Effector memory CD8-positive, alpha-beta T cell (primary cell): ENCODE measurements at regions not wholly inside any gene's neighbourhood (a gene's known extent, or its start where the extent isn't known, plus 50 kb on each side); places are given as distances from the start of the nearest gene placed in this dataset.
A peak's percentile ranks its signal among the peaks of the same experiment; 100 is the strongest.

Experiments used
- ATAC-seq: fragments of 150-1000 bp; cut with Tn5 transposase; replicated peaks from 2 replicates; pipeline ENCODE4 v1.10.0; 2021; ENCODE audit warnings: mild to moderate bottlenecking, moderate library complexity
- DNase-seq, 3 experiments: peaks; one replicate each; pipeline ENCODE4 v3.0.0; 2021
- H3K27ac Mint-ChIP-seq, 2 donors: one replicate each; pipeline ENCODE4 v1.8.0; 2022; ENCODE audit warnings: mild to moderate bottlenecking in 2 of 2, mixed read lengths in 2 of 2, moderate library complexity in 2 of 2
- H3K27me3 Mint-ChIP-seq, 2 donors: one replicate each; pipeline ENCODE4 v1.8.0; 2022; ENCODE audit warnings: mixed read lengths in 2 of 2
- H3K36me3 Mint-ChIP-seq: one replicate; pipeline ENCODE4 v1.8.0; 2022; ENCODE audit warnings: mild to moderate bottlenecking, moderate library complexity, mixed read lengths; ENCODE audit not compliant: insufficient read depth
- H3K4me1 Mint-ChIP-seq, 2 donors: one replicate each; pipeline ENCODE4 v1.8.0; 2022; ENCODE audit warnings: low read depth in 2 of 2, mixed read lengths in 2 of 2
- H3K4me3 Mint-ChIP-seq, 2 donors: one replicate each; pipeline ENCODE4 v1.8.0; 2022; ENCODE audit warnings: mild to moderate bottlenecking in 2 of 2, mixed read lengths in 2 of 2, moderate library complexity in 2 of 2
- H3K9me3 Mint-ChIP-seq, 2 donors: one replicate each; pipeline ENCODE4 v1.8.0; 2022; ENCODE audit warnings: mixed read lengths in 2 of 2

DNA sequence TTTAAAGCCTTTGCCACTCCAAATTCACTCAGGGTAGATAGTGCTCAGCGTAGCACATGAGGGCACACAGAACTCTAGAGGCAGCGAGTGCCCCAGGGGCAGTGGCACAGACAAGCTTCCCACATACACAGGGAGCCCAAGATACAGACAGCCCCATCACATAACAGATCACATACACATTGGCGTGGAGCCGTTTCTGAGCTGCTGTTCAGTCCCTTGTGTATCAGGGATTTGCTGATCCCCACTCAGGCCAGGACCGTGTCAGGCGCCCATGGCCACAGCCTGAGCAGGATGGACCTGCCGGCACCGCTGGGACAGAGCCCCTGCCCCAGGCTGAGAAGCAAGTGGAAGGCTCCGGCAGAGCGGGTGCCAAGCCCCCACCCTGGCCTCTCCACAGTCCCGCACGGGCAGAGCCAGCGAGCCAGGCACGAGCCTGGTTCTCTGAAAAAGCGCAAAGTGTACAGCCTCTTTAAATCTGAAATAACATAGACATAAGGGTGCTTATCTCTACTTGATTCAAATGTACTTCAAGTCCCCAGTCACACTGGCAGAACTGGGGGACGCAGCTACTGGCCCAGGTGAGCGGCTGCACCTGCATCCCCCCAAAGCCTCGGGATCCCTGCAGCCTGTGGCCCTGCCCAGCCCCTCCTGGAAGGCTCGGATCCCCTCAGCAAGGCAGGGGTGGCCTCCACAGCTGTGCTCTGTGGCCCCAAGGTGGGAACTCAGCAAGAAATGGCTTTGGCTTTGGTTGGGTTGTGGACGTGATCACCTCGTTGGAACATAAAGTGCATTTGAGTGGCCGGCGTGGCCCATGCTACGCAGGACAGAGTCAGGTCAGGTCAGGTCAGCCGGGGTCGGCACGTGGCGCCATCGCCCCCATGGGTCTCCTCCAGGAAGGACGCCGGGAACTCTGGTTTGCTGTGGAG lies 231.3 kb downstream of the ERMARD start:
- Mint-ChIP-seq H3K4me3 (no peak overlapping the region), H3K9me3 (no peaks in the 10 kb centered on the region), H3K27ac (no peak overlapping the region), H3K36me3 (peaks cover 3% of the 10 kb centered on the region), H3K27me3 (peaks cover 8 to 21% of the 10 kb centered on the region in 2 donors), H3K4me1 (no peaks in the 10 kb centered on the region)
- ATAC-seq (no peak), DNase-seq (no peak)

DNA sequence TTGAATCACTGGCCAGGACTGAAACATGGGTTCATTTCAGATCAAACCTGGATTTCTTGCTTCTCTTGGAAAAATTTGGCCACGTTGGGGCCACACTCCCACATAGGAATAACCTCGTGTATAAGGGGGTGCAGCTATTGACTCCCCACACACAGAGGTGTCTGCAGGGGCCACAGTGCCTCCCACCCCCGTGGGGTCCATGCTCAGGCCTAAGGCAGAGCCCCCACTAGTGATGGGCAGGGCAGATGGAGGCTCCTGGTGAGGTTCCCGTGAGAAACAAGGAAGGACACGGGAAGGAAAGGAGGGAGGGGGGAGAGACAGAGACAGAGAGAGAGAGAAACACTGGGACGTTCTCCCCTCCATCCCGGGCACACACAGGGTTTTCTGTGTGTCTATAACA lies 230.5 kb downstream of the ERMARD start:
- H3K4me3 Mint-ChIP-seq: no peak overlapping the region
- peaks cover 3% of the 10 kb centered on the region for H3K36me3 Mint-ChIP-seq
- ATAC-seq (no peak), DNase-seq (no peak)
- peaks cover 15 to 29% of the 10 kb centered on the region in 2 donors for H3K27me3 Mint-ChIP-seq
- peaks cover 0 to 2% of the 10 kb centered on the region in 2 donors for H3K4me1 Mint-ChIP-seq
- no peak overlapping the region for H3K27ac Mint-ChIP-seq
- H3K9me3 Mint-ChIP-seq: no peaks in the 10 kb centered on the region

DNA sequence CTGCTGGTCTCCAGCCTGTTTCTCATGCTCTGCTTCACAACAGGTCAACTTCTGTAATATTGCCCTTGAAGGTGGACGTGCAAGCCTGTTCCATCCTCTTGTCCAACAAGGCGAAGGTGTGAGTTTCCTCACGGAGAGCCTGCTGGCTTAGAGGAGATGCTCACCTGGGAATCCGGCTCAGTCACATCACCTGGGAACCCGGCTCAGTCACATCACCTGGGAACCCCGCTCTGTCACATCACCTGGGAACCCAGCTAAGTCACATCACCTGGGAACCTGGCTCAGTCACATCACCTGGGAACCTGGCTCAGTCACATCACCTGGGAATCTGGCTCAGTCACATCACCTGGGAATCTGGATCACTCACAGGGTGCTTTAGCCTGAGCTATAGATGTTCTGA lies 230.1 kb downstream of the ERMARD start:
- DNase-seq (no peak), ATAC-seq (no peak)
- H3K27ac Mint-ChIP-seq: no peak overlapping the region
- H3K9me3 Mint-ChIP-seq: no peaks in the 10 kb centered on the region
- no peak overlapping the region for H3K4me3 Mint-ChIP-seq
- peaks cover 3 to 4% of the 10 kb centered on the region in 2 donors for H3K4me1 Mint-ChIP-seq
- H3K27me3 Mint-ChIP-seq: peaks cover 19 to 33% of the 10 kb centered on the region in 2 donors
- H3K36me3 Mint-ChIP-seq: peaks cover 3% of the 10 kb centered on the region

- Mint-ChIP-seq H3K27me3 (peaks cover 19 to 38% of the 10 kb centered on the region in 2 donors), H3K36me3 (peaks cover 3% of the 10 kb centered on the region), H3K4me1 (peaks cover 3 to 4% of the 10 kb centered on the region in 2 donors), H3K4me3 (no peak overlapping the region), H3K9me3 (no peaks in the 10 kb centered on the region), H3K27ac (no peak overlapping the region)
- no peak for DNase-seq
- no peak for ATAC-seq
These were observed 229.5 kb downstream of the ERMARD start for GRCh38 chr6:169980826-169981450.

GRCh38 chr6:169979873-169980432 lies 228.5 kb downstream of the ERMARD start:
- Mint-ChIP-seq H3K27me3 (peaks cover 19 to 32% of the 10 kb centered on the region in 2 donors), H3K36me3 (peaks cover 3% of the 10 kb centered on the region), H3K4me1 (peaks cover 3 to 4% of the 10 kb centered on the region in 2 donors), H3K4me3 (no peak overlapping the region), H3K27ac (no peak overlapping the region), H3K9me3 (no peaks in the 10 kb centered on the region)
- ATAC-seq (no peak), DNase-seq (no peak)

- Mint-ChIP-seq H3K27ac (no peak overlapping the region), H3K27me3 (peaks cover 19 to 32% of the 10 kb centered on the region in 2 donors), H3K4me3 (no peak overlapping the region), H3K9me3 (no peaks in the 10 kb centered on the region), H3K36me3 (peaks cover 3% of the 10 kb centered on the region), H3K4me1 (peaks cover 3 to 4% of the 10 kb centered on the region in 2 donors)
- DNase-seq (no peak), ATAC-seq (no peak)
These were observed 227.3 kb downstream of the ERMARD start for GRCh38 chr6:169978615-169979161.

DNA sequence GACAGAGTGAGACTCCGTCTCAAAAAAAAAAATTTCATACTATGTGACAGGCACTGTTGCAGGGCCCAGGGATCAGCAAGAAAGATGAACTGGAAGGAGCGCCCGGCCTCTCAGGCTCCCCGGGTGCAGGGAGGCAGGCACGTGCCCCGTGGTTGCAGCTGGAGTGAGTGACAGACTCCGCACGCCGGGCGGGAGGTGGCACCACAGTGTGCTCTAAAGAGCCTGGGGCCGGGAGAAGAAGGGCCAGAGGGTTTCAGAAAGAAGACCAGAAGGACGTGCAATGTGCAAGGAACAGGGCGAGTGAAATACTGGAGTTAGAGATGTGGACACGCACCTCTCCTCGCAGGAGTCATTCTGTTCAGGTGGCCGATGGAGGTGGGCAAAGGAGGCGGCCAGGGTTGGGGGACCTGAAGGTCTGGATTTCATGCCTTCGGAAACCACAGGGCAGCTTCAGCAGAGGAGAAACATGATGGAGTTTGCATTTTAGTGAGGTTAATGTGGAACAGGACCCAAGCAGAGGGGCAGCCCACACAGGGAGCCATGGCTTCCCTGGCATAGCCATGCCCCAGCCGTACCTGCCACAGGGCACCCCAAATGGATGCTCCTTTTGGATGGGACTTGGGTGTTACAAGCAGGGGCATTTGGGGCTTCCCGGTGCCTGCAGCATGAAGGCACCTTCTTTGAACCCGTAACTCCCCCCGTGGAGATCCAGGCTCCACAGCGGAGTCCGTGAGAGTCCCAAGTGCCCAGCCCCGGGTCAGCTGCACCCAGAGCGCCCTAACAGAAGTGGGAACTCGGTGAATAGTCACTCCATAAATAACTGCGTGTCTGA lies 226.2 kb downstream of the ERMARD start:
- H3K4me3 Mint-ChIP-seq: no peak overlapping the region
- peak overlapping the region in 1 of 2 donors; percentile 19 for H3K27ac Mint-ChIP-seq
- H3K9me3 Mint-ChIP-seq: no peaks in the 10 kb centered on the region
- H3K4me1 Mint-ChIP-seq: peaks cover 3 to 4% of the 10 kb centered on the region in 2 donors
- peaks cover 19 to 32% of the 10 kb centered on the region in 2 donors for H3K27me3 Mint-ChIP-seq
- no peak for DNase-seq
- peaks cover 3% of the 10 kb centered on the region for H3K36me3 Mint-ChIP-seq
- no peak for ATAC-seq

DNA sequence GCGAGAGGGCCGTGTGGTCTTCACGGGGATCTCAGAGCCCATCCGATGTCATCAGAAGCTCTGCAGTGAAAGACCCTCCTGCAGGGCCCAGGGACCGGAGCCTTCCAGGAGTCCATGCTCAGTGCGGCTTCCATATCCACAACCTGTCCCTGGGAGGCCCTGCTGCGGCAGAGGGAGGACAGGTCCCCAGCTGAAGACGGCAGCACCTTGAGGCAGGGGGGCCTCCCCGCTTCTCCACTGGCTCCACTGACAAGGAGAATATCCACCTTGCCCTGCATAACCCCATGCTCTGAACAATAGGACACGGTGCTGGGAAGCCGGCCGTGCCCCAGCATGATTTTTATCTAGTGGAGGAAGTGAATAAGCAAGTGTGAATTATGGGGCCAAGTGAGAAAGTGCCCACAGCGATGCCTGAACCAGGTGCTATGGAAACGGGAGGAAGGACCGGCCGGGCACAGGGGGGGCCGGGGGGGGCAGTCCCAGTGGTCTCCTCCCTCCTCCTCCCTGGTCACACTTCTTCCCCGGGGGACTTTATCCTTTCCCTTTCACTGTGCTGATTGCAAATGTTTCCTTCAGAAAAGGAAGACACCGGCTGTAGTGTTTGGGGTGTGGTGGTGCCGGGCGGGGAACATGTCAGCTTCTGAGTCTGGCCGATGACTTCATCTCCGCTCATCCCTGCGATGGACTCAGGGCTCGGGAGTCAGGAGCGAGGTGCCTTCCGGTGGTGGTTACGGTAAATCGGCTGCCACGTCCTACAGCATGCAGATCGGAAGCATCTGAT lies 225.1 kb downstream of the ERMARD start:
- Mint-ChIP-seq H3K27ac (no peak overlapping the region), H3K27me3 (peaks cover 15 to 20% of the 10 kb centered on the region in 2 donors), H3K36me3 (peaks cover 3% of the 10 kb centered on the region), H3K4me1 (peaks cover 3 to 4% of the 10 kb centered on the region in 2 donors), H3K9me3 (no peaks in the 10 kb centered on the region), H3K4me3 (peak overlapping the region in 1 of 2 donors; percentile 34)
- DNase-seq (no peak), ATAC-seq (no peak)

DNA sequence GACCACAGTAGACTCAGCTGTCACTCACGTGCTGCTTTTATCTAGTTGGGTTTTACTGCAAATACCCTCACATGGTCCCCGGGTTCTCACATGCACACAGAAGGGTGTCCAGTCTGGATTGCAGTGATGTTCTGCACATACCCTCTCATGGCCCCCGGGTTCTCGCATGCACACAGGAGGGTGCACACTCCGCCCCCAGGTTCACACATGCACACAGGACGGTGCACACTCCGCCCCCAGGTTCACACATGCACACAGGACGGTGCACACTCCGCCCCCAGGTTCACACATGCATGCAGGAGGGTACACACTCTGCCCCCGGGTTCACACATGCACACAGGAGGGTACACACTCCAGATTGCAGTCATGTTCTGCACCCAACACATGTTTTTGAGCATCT lies 224.3 kb downstream of the ERMARD start:
- H3K36me3 Mint-ChIP-seq: peaks cover 3% of the 10 kb centered on the region
- DNase-seq: no peak
- no peak overlapping the region for H3K27ac Mint-ChIP-seq
- no peak for ATAC-seq
- peaks cover 3 to 4% of the 10 kb centered on the region in 2 donors for H3K4me1 Mint-ChIP-seq
- peaks cover 16 to 20% of the 10 kb centered on the region in 2 donors for H3K27me3 Mint-ChIP-seq
- H3K9me3 Mint-ChIP-seq: no peaks in the 10 kb centered on the region
- H3K4me3 Mint-ChIP-seq: no peak overlapping the region

- peaks cover 3% of the 10 kb centered on the region for H3K36me3 Mint-ChIP-seq
- no peak for DNase-seq
- no peaks in the 10 kb centered on the region for H3K9me3 Mint-ChIP-seq
- peaks cover 16 to 20% of the 10 kb centered on the region in 2 donors for H3K27me3 Mint-ChIP-seq
- peaks cover 3 to 4% of the 10 kb centered on the region in 2 donors for H3K4me1 Mint-ChIP-seq
- ATAC-seq: no peak
- H3K4me3 Mint-ChIP-seq: no peak overlapping the region
- no peak overlapping the region for H3K27ac Mint-ChIP-seq
These were observed 223.9 kb downstream of the ERMARD start for GRCh38 chr6:169975286-169975685.

DNA sequence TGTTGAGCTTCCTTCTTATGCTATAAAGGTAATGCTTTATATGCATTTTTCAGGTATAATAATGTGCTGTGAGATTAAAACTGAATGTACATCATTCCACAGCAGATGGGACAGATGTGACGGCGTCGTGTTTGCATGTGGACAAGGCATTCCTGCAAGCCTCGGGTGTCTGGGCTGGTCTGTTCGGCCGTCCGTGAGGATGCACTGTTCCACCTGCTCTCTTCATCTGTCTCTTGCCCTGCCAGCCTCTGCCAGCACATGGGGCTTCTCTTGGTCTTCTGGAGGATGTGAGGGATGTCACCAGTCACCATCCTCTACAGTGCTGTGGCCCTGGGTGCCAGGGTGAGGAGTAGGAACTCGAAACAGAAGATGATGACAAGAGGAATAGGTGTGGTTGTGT lies 223.2 kb downstream of the ERMARD start:
- ATAC-seq: no peak
- Mint-ChIP-seq H3K27ac (no peak overlapping the region), H3K4me3 (no peak overlapping the region), H3K27me3 (peaks cover 21 to 26% of the 10 kb centered on the region in 2 donors), H3K9me3 (no peaks in the 10 kb centered on the region), H3K36me3 (peaks cover 3% of the 10 kb centered on the region), H3K4me1 (peaks cover 3 to 4% of the 10 kb centered on the region in 2 donors)
- DNase-seq: no peak
